CD4-positive, alpha-beta T cell (primary cell): ENCODE measurements at regions not wholly inside any gene's neighbourhood (a gene's known extent, or its start where the extent isn't known, plus 50 kb on each side); places are given as distances from the start of the nearest gene placed in this dataset.

Experiments used
- ATAC-seq: fragments of 200-7000 bp; cut with Tn5 transposase; one replicate; pipeline ENCODE4 v1.10.0; 2022; ENCODE audit warnings: mild to moderate bottlenecking; ENCODE audit not compliant: poor library complexity
- CTCF ChIA-PET: fragments of 350-600 bp; sonication (Branson Sonifier 250); formaldehyde crosslinking; loops from one replicate; lab custom pipeline; 2021; ENCODE audit warnings: antibody characterized with exemption, inconsistent platforms; lab: Charles Lee
- POLR2A ChIA-PET: fragments of 350-600 bp; sonication (Branson Sonifier 250); formaldehyde crosslinking; loops from one replicate; lab custom pipeline; 2021; ENCODE audit warnings: antibody characterized with exemption, inconsistent platforms; lab: Charles Lee
- DNase-seq, 14 experiments: peaks; one replicate each; pipeline ENCODE4 v3.0.0-alpha.2; 2013 to 2020; ENCODE audit warnings: mixed read lengths in 2 of 14
- H3K27ac ChIP-seq, 2 donors: one replicate each; pipeline versions ENCODE4 v1.5.1 to v1.7.0; 2013; ENCODE audit warnings: low read length in 2 of 2, low read depth in 1 of 2, mild to moderate bottlenecking in 1 of 2
- H3K27me3 ChIP-seq, 2 experiments: 1 replicate in 1 of 2; 2 replicates in 1 of 2; pipeline versions ENCODE4 v1.6.1 to v1.7.0; 2013; ENCODE audit warnings: low read length in 2 of 2, control low read depth in 1 of 2, mild to moderate bottlenecking in 1 of 2, moderate library complexity in 1 of 2; ENCODE audit not compliant: insufficient read depth in 2 of 2, control insufficient read depth in 1 of 2
- H3K36me3 ChIP-seq: one replicate; pipeline ENCODE4 v1.6.1; 2013; ENCODE audit warnings: low read length, control low read depth; ENCODE audit not compliant: insufficient read depth
- H3K4me1 ChIP-seq: one replicate; pipeline ENCODE4 v1.6.1; 2013; ENCODE audit warnings: low read length, control low read depth; ENCODE audit not compliant: insufficient read depth
- H3K4me3 ChIP-seq: one replicate; pipeline ENCODE4 v1.5.1; 2013; ENCODE audit warnings: mild to moderate bottlenecking, low read length, moderate library complexity
- H3K9me3 ChIP-seq, 2 experiments: 1 replicate in 1 of 2; 2 replicates in 1 of 2; pipeline versions ENCODE4 v1.6.1 to v1.7.0; 2013; ENCODE audit warnings: low read length in 2 of 2, mild to moderate bottlenecking in 2 of 2, control low read depth in 1 of 2, moderate library complexity in 1 of 2; ENCODE audit not compliant: control insufficient read depth in 1 of 2, insufficient read depth in 1 of 2
- H3K27ac Mint-ChIP-seq: one replicate; pipeline ENCODE4 v1.8.0; 2020; ENCODE audit warnings: mixed read lengths
- H3K27me3 Mint-ChIP-seq: one replicate; pipeline ENCODE4 v1.8.0; 2021; ENCODE audit warnings: mixed read lengths
- H3K36me3 Mint-ChIP-seq: one replicate; pipeline ENCODE4 v1.8.0; 2021; ENCODE audit warnings: low read depth, mixed read lengths
- H3K4me1 Mint-ChIP-seq: one replicate; pipeline ENCODE4 v1.8.0; 2021; ENCODE audit warnings: low read depth, mixed read lengths
- H3K4me3 Mint-ChIP-seq: one replicate; pipeline ENCODE4 v1.8.0; 2020; ENCODE audit warnings: mild to moderate bottlenecking, mixed read lengths
- H3K9me3 Mint-ChIP-seq: one replicate; pipeline ENCODE4 v1.8.0; 2020; ENCODE audit warnings: mixed read lengths
- intact Hi-C, 2 experiments: fragments of 100-400 bp; cut with DNase I in 1 of 2; cut with micrococcal nuclease in 1 of 2; formaldehyde crosslinking; loops; one replicate each; pipeline versions ENCODE4 v1.15.1 to v1.9.0; 2023 to 2025; cut with DNase I, micrococcal nuclease
- TF ChIP-seq, protein P1 (sequence below): fragments of 200-600 bp; IDR thresholded peaks from one replicate; pipeline ENCODE4 v1.8.0; 2022; ENCODE audit warnings: antibody characterized with exemption, mild to moderate bottlenecking

GRCh38 chr2:217656316-217656715 lies 346.5 kb downstream of the TNS1 start:
- Mint-ChIP-seq H3K36me3 (no peaks in the 10 kb centered on the region), H3K9me3 (no peaks in the 10 kb centered on the region), H3K4me1 (peaks cover 3% of the 10 kb centered on the region), H3K27ac (no peak overlapping the region), H3K27me3 (no peaks in the 10 kb centered on the region), H3K4me3 (no peak overlapping the region)
- ATAC-seq = no peak
- Histone ChIP-seq H3K4me1 (no peaks in the 10 kb centered on the region), H3K4me3 (no peak overlapping the region), H3K36me3 (no peaks in the 10 kb centered on the region), H3K9me3 (no peaks in the 10 kb centered on the region), H3K27me3 (no peaks in the 10 kb centered on the region), H3K27ac (no peak overlapping the region)
- TF ChIP-seq, protein P1, sequence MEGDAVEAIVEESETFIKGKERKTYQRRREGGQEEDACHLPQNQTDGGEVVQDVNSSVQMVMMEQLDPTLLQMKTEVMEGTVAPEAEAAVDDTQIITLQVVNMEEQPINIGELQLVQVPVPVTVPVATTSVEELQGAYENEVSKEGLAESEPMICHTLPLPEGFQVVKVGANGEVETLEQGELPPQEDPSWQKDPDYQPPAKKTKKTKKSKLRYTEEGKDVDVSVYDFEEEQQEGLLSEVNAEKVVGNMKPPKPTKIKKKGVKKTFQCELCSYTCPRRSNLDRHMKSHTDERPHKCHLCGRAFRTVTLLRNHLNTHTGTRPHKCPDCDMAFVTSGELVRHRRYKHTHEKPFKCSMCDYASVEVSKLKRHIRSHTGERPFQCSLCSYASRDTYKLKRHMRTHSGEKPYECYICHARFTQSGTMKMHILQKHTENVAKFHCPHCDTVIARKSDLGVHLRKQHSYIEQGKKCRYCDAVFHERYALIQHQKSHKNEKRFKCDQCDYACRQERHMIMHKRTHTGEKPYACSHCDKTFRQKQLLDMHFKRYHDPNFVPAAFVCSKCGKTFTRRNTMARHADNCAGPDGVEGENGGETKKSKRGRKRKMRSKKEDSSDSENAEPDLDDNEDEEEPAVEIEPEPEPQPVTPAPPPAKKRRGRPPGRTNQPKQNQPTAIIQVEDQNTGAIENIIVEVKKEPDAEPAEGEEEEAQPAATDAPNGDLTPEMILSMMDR = no peak
- no peak for DNase-seq
- intact Hi-C loops = no loop called here
- ChIA-PET POLR2A (no interaction called here), CTCF (no interaction called here)

GRCh38 chr2:217655651-217656050 lies 347.1 kb downstream of the TNS1 start:
- no peaks in the 10 kb centered on the region for H3K27me3 Mint-ChIP-seq
- H3K27ac ChIP-seq = no peak overlapping the region
- POLR2A ChIA-PET = no interaction called here
- H3K4me1 ChIP-seq = no peaks in the 10 kb centered on the region
- DNase-seq (no peak), ATAC-seq (no peak)
- H3K4me3 Mint-ChIP-seq = no peak overlapping the region
- no peaks in the 10 kb centered on the region for H3K36me3 Mint-ChIP-seq
- no peaks in the 10 kb centered on the region for H3K27me3 ChIP-seq
- intact Hi-C loops = no loop called here
- no peak overlapping the region for H3K4me3 ChIP-seq
- no peaks in the 10 kb centered on the region for H3K36me3 ChIP-seq
- TF ChIP-seq, protein P1 = no peak
- no peaks in the 10 kb centered on the region for H3K9me3 ChIP-seq
- no peaks in the 10 kb centered on the region for H3K9me3 Mint-ChIP-seq
- peaks cover 4% of the 10 kb centered on the region for H3K4me1 Mint-ChIP-seq
- no peak overlapping the region for H3K27ac Mint-ChIP-seq
- CTCF ChIA-PET = no interaction called here

- CTCF ChIA-PET = no interaction called here
- POLR2A ChIA-PET = no interaction called here
- no peak overlapping the region for H3K4me3 ChIP-seq
- H3K27me3 ChIP-seq = no peaks in the 10 kb centered on the region
- H3K4me1 ChIP-seq = no peaks in the 10 kb centered on the region
- Mint-ChIP-seq H3K36me3 (no peaks in the 10 kb centered on the region), H3K9me3 (no peaks in the 10 kb centered on the region), H3K27me3 (no peaks in the 10 kb centered on the region), H3K4me1 (peaks cover 6% of the 10 kb centered on the region), H3K4me3 (no peak overlapping the region), H3K27ac (no peak overlapping the region)
- H3K27ac ChIP-seq = no peak overlapping the region
- intact Hi-C loops = no loop called here
- no peaks in the 10 kb centered on the region for H3K36me3 ChIP-seq
- DNase-seq = no peak
- TF ChIP-seq, protein P1 = no peak
- ATAC-seq = no peak
- H3K9me3 ChIP-seq = no peaks in the 10 kb centered on the region
These were observed 348.6 kb downstream of the TNS1 start for GRCh38 chr2:217654168-217654567.
